ACHN (cell line): ENCODE measurements at regions not wholly inside any gene's neighbourhood (a gene's known extent, or its start where the extent isn't known, plus 50 kb on each side); places are given as distances from the start of the nearest gene placed in this dataset.
A peak's percentile ranks its signal among the peaks of the same experiment; 100 is the strongest.
"Not testable (repeated sequence)": the region's sequence is repeated elsewhere in the genome, so short reads cannot be mapped to it uniquely, and the experiment has no call there.

Experiments
- DNase-seq: peaks from one replicate; pipeline ENCODE4 v3.0.0-alpha.2; 2015
- in situ Hi-C: cut with HindIII; loops from 2 replicates; pipeline ENCODE4 v1.10.0; 2017; ENCODE audit warnings: low sequenced_read_pairs, low pct_ligation_motif_present, low pct_unique_long_range_greater_than_20kb

DNA sequence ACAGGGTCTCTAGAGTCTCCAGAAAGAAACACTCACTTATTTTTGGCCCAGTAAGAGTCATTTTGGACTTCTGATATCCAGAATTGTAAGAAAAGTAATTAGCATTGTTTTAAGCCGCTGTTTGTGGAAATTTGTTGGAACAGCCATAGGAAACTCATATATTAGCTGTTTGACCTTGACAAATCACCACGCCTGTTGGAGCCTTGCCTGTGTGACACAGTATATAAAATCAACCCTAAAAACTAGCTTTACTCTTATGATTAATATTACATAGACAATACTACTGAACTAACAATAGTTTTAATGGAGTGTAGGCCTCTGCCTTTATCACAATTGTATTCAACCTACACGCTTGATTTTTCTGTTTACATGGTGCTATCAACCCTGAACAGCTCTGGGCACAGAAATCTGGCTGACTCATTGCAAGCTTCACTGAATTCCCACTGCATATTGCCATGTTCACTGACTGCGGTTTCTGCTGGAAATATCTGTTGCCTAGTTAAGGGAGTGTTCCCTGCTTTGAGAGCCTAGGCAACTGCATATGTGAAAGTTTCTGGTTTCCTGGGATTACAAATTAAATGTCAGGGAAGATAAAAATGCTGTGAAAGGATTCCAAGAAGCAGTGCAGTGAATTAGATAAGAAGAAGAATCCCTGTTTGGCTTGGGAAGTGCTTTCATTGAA is 419.5 kb upstream of the DEPDC1 start:
- in situ Hi-C loops: no loop called here

DNA sequence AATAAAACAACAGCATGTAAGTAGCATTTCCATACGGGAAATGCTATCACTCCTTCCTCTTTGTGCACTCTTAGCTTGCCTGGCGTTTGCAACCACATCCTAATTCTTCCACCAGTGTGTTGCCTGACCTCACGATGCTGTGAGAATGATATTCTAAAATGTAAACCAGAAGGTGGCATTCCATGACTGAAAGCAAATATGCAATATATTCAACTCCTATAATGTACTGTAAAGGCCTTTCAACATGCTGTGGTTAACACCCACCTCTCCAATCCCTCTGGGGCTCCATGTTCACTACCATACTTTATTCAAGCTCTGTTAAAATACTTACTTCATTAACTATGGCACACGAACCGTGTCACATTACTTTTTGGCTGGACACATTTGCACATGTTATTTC is 420.6 kb upstream of the DEPDC1 start:
- DNase-seq: no peak

More for the DNA sequence above, 419.5 kb upstream of the DEPDC1 start:
- peak; percentile 92 for DNase-seq

DNA sequence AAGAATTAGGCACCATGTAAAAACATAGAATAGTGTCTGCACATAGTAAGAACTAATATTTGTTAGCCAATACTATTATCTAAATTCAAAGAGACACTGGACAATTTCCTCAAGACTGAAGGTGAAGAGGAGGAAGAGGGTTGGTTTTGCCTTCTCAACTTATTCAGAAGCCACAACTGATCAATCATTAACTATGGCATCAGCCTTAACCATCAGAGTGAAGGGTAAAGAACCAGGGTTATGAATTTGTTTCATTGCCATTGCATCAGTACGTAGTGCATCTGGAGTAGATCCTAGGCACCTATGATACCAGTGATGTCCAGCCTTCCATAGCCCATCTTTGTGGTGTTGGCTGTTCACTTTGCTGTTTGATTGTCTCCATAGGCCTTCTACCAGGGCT is 421.7 kb upstream of the DEPDC1 start:
- DNase-seq: peak; percentile 65
- in situ Hi-C loops: no loop called here

More for the DNA sequence above, 420.6 kb upstream of the DEPDC1 start:
- in situ Hi-C loops: no loop called here

DNA sequence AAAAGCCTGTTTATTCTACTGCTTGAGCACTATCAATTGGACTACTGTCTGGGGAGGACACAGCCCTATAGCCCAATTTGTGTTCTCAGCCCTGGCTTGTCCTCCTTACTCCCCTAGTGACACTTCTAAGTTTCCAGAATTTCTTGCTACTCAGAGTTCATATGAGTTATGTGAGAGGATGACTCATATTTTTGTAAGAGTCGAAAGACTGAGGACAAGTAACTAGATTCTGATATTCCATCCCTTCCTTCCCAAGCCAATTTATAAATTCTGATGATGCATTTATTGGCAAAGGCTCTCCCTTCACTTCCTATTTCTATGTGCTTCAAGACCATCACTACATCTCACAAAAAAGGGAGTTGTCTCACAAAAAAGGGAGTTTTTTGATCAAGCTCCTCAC is 422.2 kb upstream of the DEPDC1 start:
- in situ Hi-C loops: no loop called here
- peak; percentile 2 for DNase-seq

DNA sequence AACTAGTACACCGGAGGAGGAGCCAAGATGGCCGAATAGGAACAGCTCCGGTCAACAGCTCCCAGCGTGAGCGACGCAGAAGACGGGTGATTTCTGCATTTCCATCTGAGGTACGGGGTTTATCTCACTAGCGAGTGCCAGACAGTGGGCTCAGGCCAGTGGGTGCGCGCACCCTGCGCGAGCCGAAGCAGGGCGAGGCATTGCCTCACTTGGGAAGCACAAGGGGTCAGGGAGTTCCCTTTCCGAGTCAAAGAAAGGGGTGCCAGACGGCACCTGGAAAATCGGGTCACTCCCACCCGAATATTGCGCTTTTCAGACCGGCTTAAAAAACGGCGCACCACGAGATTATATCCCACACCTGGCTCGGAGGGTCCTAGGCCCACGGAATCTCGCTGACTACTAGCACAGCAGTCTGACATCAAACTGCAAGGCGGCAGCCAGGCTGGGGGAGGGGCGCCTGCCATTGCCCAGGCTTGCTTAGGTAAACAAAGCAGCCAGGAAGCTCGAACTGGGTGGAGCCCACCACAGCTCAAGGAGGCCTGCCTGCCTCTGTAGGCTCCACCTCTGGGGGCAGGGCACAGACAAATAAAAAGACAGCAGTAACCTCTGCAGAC is 426.7 kb upstream of the DEPDC1 start:
- DNase-seq, in situ Hi-C loops: not testable (repeated sequence)

DNA sequence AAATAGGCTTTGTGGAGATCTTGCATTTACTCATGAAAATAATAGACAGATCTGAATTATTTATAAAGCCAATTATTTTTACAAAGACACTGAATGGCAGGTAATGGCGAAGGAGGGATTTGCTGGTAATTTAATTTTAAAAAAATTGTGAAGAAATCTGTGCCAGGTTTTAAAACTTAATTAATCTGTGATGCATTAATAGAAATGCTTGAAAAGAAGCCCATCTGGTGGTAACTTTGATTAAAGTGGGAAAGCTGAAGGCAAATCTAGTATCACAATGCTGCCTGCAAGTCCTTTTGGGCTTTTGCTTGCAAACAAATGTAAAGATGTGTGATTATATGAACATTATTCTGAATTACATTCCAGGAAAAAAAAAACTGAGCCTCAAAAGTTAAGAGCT is 433.2 kb upstream of the DEPDC1 start:
- DNase-seq: no peak
- in situ Hi-C loops: no loop called here

DNA sequence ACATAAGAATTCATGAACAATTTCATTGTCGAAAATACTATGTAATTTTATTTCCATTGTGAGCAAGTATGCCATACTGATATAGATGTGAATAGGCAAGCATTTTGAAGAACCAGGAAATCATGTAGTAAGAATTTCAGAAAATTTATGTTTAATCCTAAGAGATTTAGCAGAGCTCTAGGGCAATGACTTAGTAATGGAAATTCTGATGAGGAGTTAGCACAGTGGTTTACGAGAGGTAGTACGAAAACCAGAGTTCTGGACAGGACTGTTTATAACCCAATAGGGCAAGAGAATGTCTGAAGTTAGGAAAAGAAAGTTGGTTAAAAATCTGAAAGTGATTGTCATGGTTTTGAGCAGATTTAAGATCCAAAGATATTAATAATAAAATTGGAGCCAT is 439.6 kb upstream of the DEPDC1 start:
- DNase-seq: no peak
- in situ Hi-C loops: no loop called here

DNA sequence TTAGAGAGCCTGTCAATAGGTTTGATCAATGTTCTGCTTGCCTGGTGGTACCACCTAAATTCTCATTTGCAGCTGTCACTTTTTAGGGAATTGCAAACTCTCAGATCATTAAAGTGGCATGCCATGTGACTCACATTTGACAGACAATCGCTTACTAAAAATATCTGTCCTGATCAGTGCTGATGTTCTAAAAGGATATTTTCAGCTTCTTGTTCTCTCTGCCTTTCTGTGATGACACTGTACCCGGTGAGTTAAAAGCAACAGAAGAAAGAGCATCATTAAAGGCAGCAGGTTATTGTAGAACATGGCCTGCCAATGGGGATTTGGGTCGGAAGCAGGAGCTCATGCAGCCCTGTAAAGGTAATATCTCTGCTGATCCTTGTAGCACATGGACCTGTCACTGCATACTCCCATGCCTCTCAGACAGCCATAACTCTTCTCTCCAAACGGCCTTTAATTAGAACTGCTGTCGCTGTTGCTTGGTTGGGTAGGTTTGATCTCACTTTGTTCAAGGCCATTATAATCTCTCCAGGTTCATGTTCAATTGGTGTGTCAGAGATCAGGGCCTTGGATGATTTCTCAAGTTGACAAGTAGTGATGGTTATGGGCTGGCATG is 441.3 kb upstream of the DEPDC1 start:
- in situ Hi-C loops: no loop called here
- DNase-seq: no peak

DNA sequence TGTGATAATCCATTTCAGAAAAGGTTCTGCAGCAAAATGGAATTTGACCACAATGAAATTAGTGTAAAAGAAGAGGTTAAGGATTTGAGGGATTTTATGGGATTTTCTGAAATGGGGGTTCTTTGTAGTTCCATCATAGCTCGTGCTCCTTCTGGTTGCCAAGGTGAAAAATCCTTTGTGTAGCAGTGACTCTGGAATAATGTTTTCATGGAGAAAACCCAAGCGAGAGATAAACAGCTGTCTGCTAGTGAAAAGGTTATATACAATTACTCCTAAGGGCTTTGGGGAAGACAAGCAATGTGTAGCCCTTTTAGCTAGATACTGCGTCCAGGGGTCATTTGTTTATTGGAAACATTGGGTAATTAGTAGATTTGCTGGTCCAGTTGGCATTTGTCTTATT is 453.2 kb upstream of the DEPDC1 start:
- no peak for DNase-seq

DNA sequence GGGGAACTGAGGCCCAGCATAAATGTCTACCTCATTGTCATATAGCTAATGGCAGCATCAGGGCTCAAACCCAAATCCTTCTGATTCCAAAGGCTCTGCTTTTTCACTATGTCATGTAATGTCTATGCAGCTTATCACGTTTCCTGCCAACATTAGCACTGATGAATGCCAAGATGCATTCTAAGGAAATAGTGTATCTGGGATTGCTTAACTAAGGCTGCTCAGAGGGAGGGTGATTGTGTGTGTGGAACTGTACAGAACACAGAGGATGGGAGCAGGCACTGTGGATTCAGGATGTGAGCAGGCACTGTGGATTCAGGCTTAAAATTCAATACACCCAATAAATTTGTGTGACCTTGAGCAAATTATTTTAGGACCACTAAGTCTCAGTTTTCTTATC is 456.4 kb upstream of the DEPDC1 start:
- DNase-seq: no peak
- in situ Hi-C loops: no loop called here

More for the DNA sequence above, 453.2 kb upstream of the DEPDC1 start:
- in situ Hi-C loops: no loop called here

DNA sequence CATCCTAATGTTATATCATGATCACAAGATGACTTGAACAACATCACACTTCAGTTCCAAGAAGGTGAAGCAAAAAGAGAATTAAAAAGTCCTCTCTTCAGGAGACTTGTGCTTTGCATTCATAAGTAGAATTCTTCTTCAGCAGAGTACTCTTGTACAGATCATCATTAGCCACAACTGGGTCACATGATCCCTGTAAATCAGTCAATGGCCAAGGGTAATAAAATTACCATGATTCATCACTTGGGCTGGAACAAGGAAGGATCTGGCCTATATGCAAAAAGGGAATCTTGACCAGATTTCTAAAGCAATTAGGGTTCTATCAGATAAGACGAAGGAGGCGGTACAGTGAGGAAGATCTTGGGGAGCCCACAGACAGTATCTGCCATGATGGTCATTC is 458.0 kb upstream of the DEPDC1 start:
- in situ Hi-C loops: no loop called here
- DNase-seq: peak; percentile 32

DNA sequence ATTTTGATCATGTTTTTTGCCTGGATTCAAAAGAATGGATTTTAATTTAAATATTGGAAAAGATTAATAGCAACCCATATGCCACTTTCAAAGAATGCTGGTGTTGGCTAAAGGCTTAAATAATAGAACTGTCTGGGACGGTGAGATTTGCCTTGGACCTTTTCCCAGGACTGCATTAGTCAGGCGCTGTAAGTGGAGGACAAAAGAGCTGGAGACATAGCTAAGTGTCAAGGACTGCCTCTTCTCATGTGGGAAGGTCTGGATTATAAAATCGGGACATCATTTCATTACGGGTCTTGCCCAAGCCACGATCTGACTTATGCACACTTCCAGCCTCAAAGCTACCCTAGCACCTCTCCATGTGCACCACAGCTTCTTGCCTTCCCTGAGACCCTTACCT is 458.5 kb upstream of the DEPDC1 start:
- in situ Hi-C loops: no loop called here
- DNase-seq: no peak

DNA sequence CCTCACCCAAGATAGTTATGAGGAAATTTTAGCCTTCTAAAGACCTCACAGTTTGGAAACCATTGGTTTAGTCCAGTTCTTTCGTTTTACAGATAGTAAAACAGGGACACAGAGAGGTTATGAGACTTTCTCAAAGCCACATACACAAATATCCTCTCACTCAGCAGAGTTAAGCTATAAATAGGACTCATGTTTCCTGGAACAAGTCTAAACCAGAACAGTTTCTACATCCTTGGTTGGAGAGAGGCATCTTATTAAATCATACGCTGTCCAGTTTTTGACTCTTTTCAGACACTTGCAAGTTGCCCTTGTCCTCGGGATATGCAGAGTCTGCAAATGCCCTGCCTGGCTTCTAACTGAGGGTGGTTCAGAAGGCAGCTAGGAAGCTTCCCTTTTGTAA is 462.1 kb upstream of the DEPDC1 start:
- DNase-seq: no peak
- in situ Hi-C loops: no loop called here

DNA sequence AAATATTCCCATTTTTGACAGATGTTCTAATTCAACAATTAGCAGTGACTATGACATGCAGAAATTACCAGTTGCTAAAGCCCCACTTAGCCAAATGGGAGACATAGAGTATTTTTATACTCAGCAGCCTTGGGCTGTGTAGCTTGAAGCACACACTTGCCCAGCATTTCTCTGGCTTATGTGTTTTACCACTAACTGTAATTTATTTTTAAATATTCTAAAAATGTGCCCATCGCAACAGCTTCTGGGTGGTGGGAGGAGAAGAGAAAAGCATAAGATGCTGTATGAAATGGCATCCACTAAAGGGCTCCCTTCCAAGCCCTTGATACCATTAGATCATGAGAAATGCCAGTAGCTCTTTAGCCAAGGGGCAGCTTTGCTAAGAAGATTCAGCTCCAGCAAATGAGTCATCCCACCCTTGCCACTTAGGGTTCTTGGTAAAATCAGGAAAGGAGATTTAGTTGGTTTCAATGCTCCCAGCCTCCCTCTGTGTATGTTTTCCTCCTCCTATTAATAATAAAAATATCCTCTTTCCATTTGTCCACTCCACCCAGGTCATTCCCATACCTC is 462.7 kb upstream of the DEPDC1 start:
- in situ Hi-C loops: no loop called here

DNA sequence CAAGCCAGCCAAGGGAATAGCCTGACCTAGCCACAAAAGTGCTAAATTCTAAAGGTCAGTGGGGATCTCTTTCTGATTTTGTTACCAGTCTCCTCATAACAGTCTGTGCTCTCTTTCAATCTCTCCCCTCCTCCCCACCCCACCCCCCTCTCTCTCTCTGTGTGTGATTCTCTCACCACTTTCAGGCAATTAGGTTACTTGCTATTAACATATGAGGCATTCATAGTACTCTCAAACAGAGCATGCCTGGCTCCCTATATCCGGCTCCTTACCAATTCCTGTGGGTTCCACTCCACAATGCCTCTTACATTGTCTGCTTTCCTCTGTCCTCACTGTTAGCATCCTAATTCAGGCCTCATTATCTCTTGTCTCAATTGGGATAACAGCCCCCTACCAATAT is 464.3 kb upstream of the DEPDC1 start:
- in situ Hi-C loops: no loop called here
- no peak for DNase-seq

More for the DNA sequence above, 462.7 kb upstream of the DEPDC1 start:
- DNase-seq: no peak

DNA sequence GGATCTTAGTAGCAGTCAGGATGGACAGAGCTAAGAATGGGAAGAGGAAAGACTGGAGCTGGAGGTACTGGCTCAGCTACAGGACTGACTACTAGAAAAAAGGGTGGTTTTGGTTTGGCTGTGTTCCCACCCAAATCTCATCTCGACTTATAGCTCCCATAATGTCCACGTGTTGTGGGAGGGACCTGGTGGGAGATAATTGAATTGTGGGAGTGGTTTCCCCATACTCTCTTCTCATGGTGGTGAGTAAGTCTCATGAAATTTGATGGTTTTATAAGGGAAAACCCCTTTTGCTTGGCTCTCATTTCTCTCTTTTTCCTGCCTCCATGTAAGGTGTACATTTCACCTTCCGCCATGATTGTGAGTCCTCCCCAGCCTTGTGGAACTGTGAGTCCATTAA is 466.5 kb upstream of the DEPDC1 start:
- in situ Hi-C loops: no loop called here
- DNase-seq: no peak

DNA sequence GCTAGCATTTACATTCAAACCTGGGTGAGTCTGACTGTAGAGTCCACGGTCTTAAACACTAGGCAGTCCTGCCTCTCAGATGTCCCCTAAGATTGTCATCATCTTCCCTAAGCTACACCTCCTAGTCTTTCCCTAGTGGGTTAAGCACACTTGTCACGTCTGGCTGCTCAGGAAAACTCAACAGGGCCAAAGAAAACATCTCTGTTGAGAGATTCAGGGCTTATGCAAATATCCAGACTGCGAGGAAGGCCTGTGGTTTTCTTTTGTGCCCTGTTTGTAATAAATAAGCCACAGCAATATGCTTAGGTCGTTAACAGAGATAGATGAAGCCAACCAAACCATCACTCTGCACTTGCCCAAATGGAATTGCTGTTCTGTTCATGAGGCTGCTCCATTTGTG is 472.6 kb upstream of the DEPDC1 start:
- in situ Hi-C loops: no loop called here
- no peak for DNase-seq

DNA sequence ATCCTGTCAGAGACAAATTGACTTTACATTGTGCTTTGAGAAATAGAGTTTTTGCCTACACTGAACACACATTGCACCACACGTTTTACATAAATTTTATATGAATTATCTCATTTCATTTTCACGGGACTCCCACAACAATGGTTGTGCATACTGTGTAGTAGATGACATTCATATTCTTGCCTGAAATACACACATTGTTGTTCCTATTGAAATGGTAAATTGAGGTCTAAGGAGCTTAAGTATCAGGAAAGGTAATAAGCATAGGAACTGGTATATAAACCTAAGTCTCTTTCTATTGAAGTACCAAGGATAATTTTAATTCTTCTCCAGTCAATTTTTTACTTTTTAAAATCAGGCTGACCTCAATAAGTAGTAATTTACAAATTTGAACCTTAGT is 473.7 kb upstream of the DEPDC1 start:
- in situ Hi-C loops: no loop called here
- no peak for DNase-seq

DNA sequence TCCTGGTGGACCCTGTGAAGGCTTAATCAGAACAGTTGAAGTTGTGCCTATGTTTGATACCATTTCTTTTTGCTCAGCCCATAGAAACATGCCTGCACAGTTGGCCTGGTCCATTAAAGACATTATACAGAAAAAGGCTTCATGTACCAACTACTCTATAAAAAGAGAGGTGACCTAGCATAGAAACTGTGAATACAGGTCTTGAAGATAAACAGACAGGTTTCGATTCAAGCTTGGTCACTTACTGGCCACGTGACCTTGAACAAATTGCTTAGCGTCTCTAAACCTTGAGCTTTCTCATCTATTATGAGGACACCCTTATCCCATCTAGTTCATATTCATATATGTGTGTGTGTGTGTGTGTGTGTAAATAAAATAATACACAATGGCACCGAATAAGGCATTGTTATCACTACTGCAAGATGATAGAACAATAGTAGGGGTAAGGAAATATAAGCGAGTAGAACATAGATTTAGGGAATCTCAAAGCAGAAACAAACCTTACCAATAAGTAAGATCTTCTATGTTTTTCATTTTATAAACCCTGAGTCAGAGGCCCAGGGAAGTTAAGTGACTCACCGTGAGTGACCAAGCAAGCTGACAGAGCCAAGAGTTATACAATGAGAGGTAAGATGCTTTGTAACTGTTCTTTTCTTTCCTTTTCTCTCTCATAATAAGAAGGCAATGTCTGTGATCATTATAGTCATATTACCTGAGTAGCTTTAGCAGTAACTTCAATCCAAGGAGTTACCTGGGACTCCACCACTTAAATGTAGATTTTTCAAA is 476.8 kb upstream of the DEPDC1 start:
- in situ Hi-C loops: no loop called here
- DNase-seq: peak; percentile 34
